DMS153 treated with DMSO at 0.1 percent for 48 hours (cell line): ENCODE measurements at regions not wholly inside any gene's neighbourhood (a gene's known extent, or its start where the extent isn't known, plus 50 kb on each side); places are given as distances from the start of the nearest gene placed in this dataset.
"Not testable (repeated sequence)": the region's sequence is repeated elsewhere in the genome, so short reads cannot be mapped to it uniquely, and the experiment has no call there.

Experiments used
- DNase-seq: peaks from one replicate; lab custom pipeline; 2025; ENCODE audit not compliant: unreplicated experiment; lab: John Stamatoyannopoulos, UW

DNA sequence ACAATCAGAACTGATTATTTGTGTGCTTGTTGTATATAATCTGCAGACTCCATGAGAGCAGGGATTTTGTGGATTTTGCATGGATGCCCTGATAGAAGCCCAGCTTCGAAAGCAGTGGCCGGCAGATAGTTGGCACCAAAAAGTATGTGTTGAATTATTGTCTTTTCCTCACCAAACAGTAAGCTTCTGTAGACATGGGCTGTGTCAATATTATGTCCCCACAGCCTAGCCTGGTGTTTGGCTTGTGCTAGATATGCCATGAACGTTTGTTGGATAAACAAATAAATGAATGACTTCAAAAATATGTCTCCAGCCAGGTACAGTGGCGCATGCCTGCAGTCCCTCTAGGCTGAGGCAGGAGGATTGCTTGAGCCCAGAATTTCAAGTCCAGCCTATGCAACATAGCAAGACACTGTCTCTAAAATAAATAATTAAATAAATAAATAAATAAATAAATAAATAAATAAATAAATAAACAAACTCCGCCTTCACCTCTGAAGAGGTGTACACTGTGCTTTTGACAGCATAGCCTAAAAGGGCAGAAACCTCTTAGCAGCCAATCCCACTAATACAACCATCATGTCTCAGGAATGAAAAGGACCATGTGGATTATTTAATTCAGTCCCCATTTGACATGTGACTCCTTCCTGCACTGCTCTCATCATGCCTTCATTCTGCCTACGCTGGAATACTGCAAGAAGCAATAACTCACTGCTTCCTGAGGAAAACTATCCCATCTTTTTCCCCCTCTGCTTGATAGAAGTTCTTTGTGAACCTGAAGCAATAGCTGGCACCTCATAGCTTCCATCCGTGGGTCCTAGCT, 335.2 kb downstream of the FBXW7 start:
- DNase-seq: no peak

DNA sequence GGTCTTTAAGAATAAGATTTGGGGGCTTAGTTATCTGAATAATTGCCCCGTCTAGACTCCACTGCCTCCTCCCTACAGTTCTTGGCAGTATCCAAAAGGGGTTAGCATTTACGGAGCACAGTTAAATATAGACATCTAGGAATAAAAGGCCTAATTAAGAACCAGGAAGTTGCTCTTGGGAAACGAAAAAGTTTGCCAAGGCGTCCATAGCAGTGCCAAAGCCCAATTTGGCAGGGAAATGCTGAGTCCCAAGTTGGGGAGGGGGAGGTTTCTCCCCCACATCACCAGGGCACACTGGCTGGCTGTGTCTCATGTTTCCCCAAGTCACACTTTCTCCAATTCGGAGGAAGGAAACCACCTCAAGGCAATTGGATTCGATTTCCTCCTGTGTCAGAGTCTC, 338.7 kb downstream of the FBXW7 start:
- no peak for DNase-seq

DNA sequence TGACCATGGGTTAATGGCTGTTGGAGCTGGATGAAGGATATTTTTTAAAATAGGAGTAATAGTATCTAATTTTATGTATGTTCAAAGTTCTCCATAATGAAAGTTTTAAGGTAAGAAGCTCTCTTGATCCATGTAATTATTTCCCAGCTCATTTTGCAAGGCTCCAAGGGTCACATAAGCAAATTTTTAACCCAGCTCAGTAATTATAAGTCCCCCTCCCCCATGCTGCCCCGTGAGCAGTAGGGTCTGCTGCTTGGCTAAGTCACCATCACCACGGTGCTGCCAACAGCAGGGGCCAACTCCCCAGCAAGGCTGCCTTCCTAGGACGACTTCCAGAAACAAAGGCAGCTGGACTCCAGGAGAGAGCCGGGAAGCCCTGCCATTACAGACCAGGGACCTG, 340.0 kb downstream of the FBXW7 start:
- DNase-seq: no peak

DNA sequence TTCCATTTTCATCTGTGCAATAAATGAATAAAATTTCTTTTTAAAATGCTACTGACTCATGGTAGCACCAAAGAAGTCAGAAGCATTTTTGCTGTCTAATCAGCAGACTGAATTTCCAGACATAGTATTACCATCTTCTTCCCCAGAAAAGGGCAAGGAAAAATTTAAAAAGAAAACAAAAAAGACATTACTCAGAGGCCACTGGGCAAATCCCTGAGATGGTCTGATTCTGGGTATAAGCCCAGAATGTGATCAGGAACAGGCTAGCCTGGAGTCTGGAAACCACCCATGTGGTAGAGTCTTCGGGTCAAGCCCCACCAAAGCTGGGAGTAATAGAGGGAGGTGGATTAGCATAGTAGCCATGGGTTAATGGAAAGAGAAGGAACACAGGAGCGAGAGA, 342.8 kb downstream of the FBXW7 start:
- DNase-seq: no peak

DNA sequence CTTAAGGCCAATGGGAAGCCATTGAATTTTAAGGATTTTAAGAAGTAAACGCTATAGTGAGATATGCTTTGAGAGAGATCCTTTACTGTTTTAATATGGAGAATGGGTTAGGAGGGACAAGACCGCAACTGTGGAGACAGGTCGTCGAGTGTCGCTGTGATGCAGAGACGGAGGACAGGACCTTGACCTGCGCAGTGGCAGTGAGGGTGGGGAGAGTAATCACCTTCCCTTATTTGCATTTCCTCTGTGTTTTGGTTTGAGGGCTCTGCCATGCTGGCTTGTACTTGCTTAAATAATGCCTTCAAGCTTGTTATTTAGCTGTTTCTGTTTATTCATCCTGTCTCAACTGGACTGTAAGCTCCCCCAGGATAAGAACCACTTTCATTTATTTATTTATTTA, 345.0 kb downstream of the FBXW7 start:
- no peak for DNase-seq

DNA sequence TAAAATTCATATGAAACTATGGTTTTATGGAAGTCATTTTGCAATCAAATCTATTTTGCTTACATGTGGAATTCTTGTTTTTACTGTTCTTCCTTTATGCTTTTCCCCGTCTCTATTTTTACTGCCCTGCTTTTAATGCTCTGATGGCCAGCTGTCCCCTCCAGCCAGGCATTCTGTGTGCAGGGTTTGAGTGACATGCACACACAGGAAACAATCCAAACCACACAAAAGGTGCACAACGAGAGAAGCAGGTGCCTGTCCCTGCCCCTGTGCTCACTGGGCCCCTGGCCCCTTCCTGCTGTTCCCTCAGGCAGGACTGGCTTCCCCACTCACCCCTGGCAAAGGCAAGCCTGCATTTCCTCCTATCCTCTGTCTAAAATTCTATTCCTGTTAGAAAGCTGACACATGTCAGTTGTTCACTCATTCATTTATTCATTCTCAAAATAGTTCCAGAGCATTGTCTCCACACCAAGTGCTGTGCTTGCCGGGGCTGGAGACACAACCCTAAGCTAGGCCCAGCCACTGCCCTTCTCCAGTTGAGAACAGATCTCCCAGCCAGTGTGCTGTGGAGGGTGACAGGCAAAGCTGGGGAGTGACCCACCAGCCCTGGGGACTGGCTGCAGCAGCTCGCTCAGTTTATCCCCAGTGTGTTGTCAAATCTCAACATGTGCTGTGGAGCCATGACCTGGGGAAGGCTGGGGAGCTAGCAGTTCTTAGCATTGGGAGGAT, 346.3 kb downstream of the FBXW7 start:
- DNase-seq: peak; percentile 62

DNA sequence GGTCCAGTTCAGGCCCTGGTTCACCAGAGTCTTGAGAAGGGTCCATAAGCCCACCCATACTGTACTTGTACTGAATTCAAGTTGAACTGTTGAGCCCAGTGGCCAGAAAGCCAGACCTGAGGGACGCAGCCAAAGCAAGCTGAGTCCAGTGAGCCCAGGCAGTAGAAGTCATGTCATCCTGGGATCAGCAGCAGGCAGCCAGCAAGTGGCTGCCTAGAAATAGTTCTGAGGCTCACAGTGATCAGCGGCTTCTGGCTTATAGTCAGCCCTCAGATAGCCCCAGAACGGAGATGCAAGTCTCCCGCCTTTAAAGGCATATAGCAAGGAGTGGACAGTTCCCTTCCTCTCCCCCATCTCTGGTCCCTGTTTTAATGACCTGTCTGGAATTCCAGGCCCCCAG, 347.1 kb downstream of the FBXW7 start:
- DNase-seq: peak; percentile 26

DNA sequence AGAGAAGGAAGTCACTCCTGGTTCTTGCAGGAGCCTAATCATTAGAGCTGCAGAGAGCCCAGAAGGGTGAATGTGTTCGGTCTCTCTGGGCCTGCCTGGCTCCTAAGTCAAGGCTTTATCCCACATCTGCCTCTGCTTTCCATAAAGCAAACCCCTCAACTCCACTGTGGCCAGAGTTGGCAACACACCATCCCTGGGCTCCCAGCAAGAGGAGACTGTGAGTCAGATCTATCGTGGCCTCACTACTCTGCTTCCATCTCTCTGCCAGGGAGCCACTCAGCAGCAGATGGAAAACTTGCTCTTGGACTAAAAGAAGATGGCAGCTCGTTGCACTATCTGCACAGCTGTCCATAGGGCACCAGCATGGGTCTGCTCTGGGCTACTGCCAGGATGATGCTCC, 348.2 kb downstream of the FBXW7 start:
- no peak for DNase-seq

DNA sequence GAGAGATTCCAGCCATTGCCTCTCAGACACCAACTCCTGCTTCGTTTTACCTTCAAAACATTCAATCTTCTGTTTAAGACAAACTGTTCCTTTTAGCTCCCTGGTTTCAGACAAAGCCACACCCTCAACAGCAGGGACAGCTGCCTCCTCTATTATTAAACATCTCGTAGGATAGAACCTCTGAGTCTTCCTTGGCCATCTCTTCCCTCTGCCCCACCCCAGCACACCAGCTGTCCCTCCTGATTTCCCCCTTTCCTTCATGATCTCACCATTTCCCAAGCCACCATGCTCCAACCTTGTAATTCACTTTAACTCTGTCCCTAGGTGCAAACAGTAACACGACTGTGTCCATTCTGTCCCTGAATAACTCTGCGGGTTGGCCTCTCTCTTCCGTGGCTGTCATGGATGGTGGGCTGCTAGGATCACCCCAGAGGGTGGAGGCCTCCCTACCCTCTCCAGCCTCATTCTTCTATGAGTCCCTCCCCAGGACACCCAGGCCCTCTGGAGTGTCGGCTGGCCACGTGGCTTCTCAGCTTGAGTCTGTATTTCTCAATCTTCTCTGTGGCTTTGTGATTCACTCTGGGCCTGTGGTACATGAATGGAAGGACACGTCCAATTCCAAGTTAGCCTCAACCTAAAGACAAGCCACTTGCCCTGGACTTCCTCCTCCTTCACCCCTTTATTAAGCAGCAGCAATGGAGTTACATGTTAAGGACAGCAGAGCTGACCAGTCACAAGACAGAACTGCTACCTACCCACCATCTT, 349.9 kb downstream of the FBXW7 start:
- DNase-seq: no peak

DNA sequence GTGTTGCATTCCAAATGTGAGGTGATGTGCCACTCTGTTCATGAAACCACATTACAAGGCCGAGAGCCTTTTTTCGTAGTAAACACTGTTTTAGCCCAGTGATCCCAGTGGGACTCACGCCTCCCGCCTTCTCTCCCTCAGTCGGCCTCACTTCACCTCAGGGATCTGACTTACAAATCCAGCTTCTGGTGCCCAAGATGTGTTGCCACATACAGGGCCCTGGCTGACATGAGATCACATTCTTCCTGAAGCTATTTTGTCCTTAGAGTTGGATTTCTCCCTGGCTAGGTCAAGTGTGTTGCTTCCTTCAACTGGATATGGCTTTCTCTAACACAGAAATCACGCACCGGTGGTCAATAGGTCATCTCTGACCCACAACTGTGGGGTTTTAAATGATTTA, 354.7 kb downstream of the FBXW7 start:
- no peak for DNase-seq

DNA sequence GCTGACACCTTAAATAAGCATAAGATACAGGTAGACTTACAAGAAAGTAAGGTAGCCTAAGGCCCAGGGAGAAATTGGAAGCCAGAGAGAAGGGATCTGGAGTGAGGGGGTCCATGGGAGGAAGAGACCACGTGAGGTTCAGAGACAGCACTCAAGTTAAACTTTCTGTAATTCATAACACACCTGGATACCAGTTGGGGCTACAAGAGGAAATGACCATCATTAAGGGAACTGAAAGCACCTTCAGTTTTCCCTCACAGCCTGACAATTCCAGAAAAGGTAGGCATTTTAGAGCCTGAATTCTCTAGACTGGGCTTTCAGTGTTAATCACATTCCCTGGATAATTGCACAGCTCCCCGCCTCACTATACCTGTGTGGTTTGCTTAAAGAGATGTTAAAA, 355.5 kb downstream of the FBXW7 start:
- DNase-seq: no peak

DNA sequence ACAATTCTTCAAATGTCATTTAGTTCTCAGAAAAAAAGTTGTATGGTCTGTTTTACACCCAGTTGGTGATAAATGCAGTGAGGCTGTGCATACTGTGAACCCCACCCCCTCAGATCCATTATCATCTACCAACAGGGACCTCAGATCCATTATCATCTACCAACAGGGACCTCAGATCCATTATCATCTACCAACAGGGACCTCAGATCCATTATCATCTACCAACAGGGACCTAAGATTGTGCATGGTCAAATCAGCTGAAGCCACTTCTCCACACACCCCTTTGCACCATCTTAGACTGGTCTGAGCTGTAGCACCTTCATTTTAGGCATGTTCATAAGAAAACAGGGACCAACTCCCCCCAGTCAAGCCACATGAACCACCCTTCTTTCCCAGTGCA, 358.4 kb downstream of the FBXW7 start:
- DNase-seq: not testable (repeated sequence)

DNA sequence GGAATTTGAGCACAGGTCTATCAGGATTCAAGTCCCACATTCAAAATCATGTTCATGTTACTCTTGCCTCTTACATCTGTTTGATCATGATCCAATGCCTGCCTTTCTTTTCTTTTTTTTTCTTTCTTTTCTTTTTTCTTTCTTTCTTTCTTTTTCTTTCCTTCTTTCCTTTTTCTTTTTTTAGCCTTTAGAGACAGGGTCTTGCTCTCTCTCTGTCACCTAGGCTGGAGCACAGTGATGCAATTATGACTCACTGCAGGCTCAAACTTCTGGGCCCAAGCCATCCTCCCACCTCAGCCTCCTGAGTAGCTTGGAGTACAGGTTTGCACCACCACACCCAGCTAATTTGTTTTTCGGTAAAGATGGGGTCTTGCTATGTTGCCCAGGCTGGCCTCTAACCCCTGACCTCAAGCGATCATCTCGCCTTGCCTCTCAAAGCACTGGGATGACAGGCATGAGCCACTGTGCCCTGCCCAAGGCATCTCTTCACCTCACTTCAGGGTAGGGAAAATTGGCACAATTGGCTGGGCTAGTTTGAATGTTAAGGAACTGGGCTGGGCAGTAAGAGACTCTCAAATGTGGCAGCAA, 359.2 kb downstream of the FBXW7 start:
- DNase-seq: no peak

DNA sequence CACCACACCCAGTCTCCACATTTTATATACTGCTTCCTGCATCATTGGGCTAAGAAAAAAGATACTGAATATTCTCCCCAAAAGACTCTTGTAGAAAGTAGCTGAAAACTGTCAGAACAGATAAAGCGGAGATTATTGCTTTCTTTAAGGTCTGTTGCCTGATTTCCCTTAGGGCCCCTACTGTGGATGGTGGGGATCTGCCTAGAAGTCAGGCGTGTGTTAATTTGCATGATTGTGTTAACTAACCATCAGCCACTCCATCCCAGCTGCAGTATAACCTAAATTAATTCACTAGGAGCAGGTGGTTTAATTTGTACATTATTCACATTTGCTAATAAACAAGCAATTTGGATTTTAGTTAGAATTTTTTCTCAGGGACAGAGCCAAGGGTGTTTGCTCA, 360.3 kb downstream of the FBXW7 start:
- no peak for DNase-seq

DNA sequence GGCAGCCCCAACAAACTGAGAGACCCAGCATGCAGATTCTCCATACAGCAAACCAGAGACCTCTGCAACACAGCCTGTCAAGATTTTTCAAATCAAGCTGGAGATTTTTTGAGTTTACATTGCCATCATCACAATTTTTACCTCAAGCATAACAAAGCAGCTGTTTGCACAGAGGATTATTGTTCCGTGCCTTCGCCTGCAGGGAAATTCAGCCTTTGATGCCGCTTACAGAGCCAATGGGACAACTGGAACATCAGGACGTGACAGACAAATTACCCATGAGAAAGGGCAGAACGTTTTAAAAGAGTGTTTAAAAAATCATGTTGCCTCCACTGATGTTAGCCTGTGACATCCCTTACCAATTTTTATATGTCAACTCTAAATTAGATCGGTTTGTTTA, 363.7 kb downstream of the FBXW7 start:
- no peak for DNase-seq

DNA sequence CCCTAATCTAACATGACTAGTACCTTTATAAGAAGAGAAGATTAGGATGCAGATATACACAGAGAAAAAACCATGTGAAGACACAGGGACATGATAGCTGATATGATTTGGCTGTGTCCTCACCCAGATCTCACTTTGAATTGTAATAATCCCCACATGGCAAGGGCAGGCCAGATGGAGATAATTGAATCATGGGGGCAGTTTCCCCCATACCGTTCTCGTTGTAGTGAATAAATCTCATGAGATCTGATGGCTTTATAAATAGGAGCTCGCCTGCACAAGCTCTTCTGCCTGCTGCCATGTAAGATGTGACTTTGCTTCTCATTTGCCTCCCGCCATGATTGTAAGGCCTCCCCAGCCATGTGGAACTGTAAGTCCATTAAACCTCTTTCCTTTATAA, 364.3 kb downstream of the FBXW7 start:
- no peak for DNase-seq

DNA sequence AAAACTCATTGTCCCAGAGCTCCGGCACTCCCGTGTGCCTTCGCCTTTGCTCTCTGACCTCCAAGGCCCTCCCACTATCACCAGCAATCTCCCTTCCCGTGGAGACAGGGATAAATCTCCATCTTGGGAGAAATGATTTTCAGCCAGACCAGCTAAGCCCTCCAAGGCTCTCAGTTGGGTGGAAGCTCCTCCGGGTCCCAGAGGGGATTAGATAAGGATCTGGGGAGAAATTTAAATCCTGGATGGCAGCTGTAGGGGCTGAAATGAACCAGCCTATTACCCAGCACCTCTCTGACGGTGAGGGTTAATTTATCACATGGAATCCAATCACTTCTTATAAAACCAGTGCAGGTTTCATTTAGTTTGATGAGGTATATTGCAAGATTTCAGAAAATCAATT, 366.2 kb downstream of the FBXW7 start:
- DNase-seq: no peak

DNA sequence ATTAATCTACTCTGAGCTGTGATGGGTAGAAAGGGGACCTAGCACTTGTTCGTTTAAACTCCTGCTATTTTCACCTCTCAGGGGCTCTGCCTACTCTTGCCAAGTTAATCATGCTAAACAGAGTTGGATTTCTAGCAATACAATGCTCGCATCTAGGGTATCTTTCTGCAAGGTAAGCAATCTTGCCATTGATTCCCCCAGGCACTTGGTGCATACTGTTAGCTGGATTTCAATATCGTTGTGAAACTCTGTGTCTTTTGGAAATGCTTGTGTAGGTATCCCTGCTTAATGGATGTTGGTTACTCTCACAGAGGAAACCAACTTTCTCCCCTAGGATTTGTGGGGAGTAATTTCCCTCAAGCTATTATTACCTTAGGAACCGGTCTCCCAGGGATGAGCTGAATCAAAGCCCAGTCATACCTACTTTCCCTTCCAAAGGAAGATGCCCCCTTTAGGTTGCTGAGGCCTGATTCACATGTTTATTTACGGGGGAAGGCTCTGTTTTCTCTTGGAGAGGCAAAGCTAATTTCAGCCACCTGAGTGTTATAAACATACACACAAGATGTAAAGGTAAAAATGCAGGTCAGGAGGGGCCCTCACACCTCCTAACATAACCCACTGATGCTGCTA, 366.8 kb downstream of the FBXW7 start:
- DNase-seq: no peak

DNA sequence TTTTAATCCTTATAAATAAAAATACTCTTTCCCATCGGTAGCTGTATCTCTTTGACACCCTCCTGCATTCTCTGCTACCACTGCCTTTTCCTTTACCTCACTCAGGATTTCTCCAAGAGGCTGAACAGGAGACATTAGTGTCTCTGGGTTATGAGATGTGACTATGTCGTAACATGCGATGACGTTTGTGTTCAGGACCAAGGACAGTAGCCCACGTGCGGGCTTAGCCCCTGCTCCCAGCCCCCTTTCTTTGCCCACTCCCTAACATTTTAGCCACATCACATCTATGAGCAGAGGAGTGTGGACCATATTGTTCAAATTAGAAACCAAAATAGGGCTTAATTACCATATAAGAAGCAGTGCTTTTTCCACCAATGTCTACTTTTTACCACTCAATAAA, 369.3 kb downstream of the FBXW7 start:
- no peak for DNase-seq

DNA sequence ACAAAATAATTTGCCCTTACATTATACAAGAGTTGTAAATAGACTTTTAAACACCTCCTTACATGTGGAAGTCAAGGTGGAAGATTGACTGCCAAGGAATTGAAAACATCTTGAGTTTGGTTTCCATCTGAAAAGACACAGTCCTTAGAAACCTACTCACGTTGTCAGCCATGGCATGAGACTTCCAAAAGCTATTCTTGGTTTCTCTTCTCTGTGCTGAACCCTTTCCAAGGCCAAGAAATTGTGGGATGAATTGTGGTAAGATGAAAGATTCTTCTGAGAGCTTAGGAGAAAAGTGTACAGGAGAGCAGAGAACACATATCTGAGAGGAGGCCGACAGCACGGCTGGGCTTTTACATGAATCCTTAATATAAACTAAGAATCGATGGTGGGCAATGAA, 370.0 kb downstream of the FBXW7 start:
- no peak for DNase-seq

DNA sequence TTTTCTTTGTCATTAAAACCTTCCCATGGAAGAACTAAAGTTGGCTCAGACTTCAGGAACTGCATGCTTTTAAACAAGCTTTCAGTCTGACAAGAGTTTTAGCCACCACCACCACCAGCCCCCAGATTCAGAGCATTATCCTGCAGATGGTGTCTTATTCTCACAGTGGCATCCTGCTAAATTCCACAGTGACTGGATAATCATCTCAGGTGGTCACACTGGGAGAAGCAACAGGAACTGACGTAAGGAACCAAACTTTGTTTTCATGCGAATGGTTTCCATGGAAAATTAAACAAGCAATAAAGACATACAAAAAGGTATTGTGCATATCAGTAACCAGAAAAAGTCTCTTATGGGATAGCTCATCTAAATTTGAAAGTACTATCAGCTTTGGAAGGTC, 370.7 kb downstream of the FBXW7 start:
- no peak for DNase-seq
